Neural cell (in vitro differentiated cells): ENCODE measurements at regions not wholly inside any gene's neighbourhood (a gene's known extent, or its start where the extent isn't known, plus 50 kb on each side); places are given as distances from the start of the nearest gene placed in this dataset.

Experiments used
- H2AFZ ChIP-seq: fragments of 200-600, 300-800 bp; sonication (generic), shearing (Covaris generic); 2 replicates; pipeline ENCODE4 v1.6.0; 2014; ENCODE audit warnings: low read depth, mild to moderate bottlenecking, antibody characterized with exemption, low read length, moderate library complexity
- H3F3A ChIP-seq: fragments of 200-600 bp; shearing (Covaris generic); 2 replicates; pipeline ENCODE4 v1.6.1; 2016; ENCODE audit warnings: mild to moderate bottlenecking, moderate library complexity, mixed read lengths, antibody characterized with exemption, low read length; ENCODE audit not compliant: insufficient read depth, poor library complexity, severe bottlenecking
- H3K27ac ChIP-seq: fragments of 200-600, 300-800 bp; sonication (generic), shearing (Covaris generic); 2 replicates; pipeline ENCODE4 v1.5.1; 2014; ENCODE audit warnings: mild to moderate bottlenecking, low read length, moderate library complexity
- H3K27me3 ChIP-seq: fragments of 300-800, 200-600 bp; sonication (generic), shearing (Covaris generic); 2 replicates; pipeline ENCODE4 v1.6.0; 2014; ENCODE audit warnings: mild to moderate bottlenecking, low read depth, low read length, moderate library complexity; ENCODE audit not compliant: insufficient read depth
- H3K36me3 ChIP-seq: fragments of 300-800, 200-600 bp; sonication (generic), shearing (Covaris generic); 2 replicates; pipeline ENCODE4 v1.5.1; 2014; ENCODE audit warnings: mild to moderate bottlenecking, antibody characterized with exemption, low read length, moderate library complexity; ENCODE audit not compliant: insufficient read depth
- H3K4me2 ChIP-seq: fragments of 300-800, 200-600 bp; sonication (generic), shearing (Covaris generic); 2 replicates; pipeline ENCODE4 v1.6.0; 2014; ENCODE audit warnings: mild to moderate bottlenecking, low read length
- H3K4me3 ChIP-seq: fragments of 300-800, 200-600 bp; sonication (generic), shearing (Covaris generic); 2 replicates; pipeline ENCODE4 v1.5.1; 2014; ENCODE audit warnings: mild to moderate bottlenecking, low read length, moderate library complexity
- H3K79me2 ChIP-seq: fragments of 200-600 bp; shearing (Covaris generic); replicated peaks from 2 replicates; pipeline ENCODE4 v1.6.0; 2014; ENCODE audit warnings: mild to moderate bottlenecking, low read length, moderate library complexity; ENCODE audit not compliant: insufficient read depth
- H3K9ac ChIP-seq: fragments of 300-800, 200-600 bp; sonication (generic), shearing (Covaris generic); 2 replicates; pipeline ENCODE4 v1.6.1; 2016; ENCODE audit warnings: mild to moderate bottlenecking, low read length, mixed read lengths
- H3K9me2 ChIP-seq: fragments of 200-600 bp; shearing (Covaris generic); 2 replicates; pipeline ENCODE4 v1.6.1; 2016; ENCODE audit warnings: mild to moderate bottlenecking, low read length, mixed read lengths; ENCODE audit not compliant: insufficient read depth
- H3K9me3 ChIP-seq: fragments of 200-600, 300-800 bp; sonication (generic), shearing (Covaris generic); 2 replicates; pipeline ENCODE4 v1.6.1; 2016; ENCODE audit warnings: mild to moderate bottlenecking, mixed run types, low read length, moderate library complexity, mixed read lengths
- H4K20me1 ChIP-seq: fragments of 200-600 bp; shearing (Covaris generic); 2 replicates; pipeline ENCODE4 v1.6.1; 2016; ENCODE audit warnings: mild to moderate bottlenecking, mixed run types; ENCODE audit not compliant: insufficient read depth
- EP300 ChIP-seq: fragments of 450-650 bp; conservative IDR thresholded peaks from 2 replicates; pipeline ENCODE4 v1.6.1; 2014; ENCODE audit warnings: antibody characterized with exemption, mild to moderate bottlenecking, moderate library complexity; ENCODE audit not compliant: poor library complexity, severe bottlenecking
- EZH2 ChIP-seq: fragments of 200-600, 300-800 bp; shearing (Covaris generic), sonication (generic); IDR thresholded peaks from 2 replicates; pipeline ENCODE4 v1.6.1; 2014; ENCODE audit warnings: antibody characterized with exemption, low read length, borderline replicate concordance, mild to moderate bottlenecking; ENCODE audit not compliant: insufficient read depth, poor library complexity, severe bottlenecking
- MXI1 ChIP-seq: fragments of 450-650 bp; conservative IDR thresholded peaks from 2 replicates; pipeline ENCODE4 v1.6.1; 2014; ENCODE audit warnings: antibody characterized with exemption, mild to moderate bottlenecking; ENCODE audit not compliant: poor library complexity, severe bottlenecking
- POLR2AphosphoS5 ChIP-seq: IDR thresholded peaks from 2 replicates; pipeline ENCODE4 v1.6.1; 2012
- RAD21 ChIP-seq: fragments of 450-650 bp; conservative IDR thresholded peaks from 2 replicates; pipeline ENCODE4 v1.6.1; 2014; ENCODE audit warnings: antibody characterized with exemption, mild to moderate bottlenecking, moderate library complexity
- SMC3 ChIP-seq: fragments of 450-650 bp; conservative IDR thresholded peaks from 2 replicates; pipeline ENCODE4 v1.6.1; 2014; ENCODE audit warnings: antibody characterized with exemption, mild to moderate bottlenecking, moderate library complexity; ENCODE audit not compliant: poor library complexity
- TAF1 ChIP-seq: IDR thresholded peaks from 2 replicates; pipeline ENCODE4 v1.6.1; 2012; ENCODE audit warnings: low read depth
- TF ChIP-seq, protein P1 (sequence below): IDR thresholded peaks from 2 replicates; pipeline ENCODE4 v1.6.1; 2012; ENCODE audit warnings: borderline replicate concordance
- TF ChIP-seq, protein P2 (sequence below): fragments of 450-650 bp; IDR thresholded peaks from 2 replicates; pipeline ENCODE4 v1.5.1; 2014; ENCODE audit warnings: antibody characterized with exemption, mild to moderate bottlenecking, moderate library complexity; ENCODE audit not compliant: poor library complexity, severe bottlenecking

- Histone ChIP-seq H3K4me3 (no peak overlapping the region), H3K9me3 (no peaks in the 10 kb centered on the region), H3K79me2 (no peaks in the 10 kb centered on the region), H3K9ac (no peak overlapping the region), H3K36me3 (no peaks in the 10 kb centered on the region), H3K27ac (no peak overlapping the region), H3K9me2 (no peaks in the 10 kb centered on the region), H4K20me1 (no peaks in the 10 kb centered on the region), H3K27me3 (no peaks in the 10 kb centered on the region), H3K4me2 (no peak overlapping the region), H2AFZ (no peak overlapping the region), H3F3A (no peaks in the 10 kb centered on the region)
- TF ChIP-seq EP300, result no peak
- TF ChIP-seq RAD21, result no peak
- TF ChIP-seq POLR2AphosphoS5, result no peak
- TF ChIP-seq TAF1, result no peak
- no peak for TF ChIP-seq EZH2
- no peak for TF ChIP-seq MXI1
- TF ChIP-seq, protein P1, sequence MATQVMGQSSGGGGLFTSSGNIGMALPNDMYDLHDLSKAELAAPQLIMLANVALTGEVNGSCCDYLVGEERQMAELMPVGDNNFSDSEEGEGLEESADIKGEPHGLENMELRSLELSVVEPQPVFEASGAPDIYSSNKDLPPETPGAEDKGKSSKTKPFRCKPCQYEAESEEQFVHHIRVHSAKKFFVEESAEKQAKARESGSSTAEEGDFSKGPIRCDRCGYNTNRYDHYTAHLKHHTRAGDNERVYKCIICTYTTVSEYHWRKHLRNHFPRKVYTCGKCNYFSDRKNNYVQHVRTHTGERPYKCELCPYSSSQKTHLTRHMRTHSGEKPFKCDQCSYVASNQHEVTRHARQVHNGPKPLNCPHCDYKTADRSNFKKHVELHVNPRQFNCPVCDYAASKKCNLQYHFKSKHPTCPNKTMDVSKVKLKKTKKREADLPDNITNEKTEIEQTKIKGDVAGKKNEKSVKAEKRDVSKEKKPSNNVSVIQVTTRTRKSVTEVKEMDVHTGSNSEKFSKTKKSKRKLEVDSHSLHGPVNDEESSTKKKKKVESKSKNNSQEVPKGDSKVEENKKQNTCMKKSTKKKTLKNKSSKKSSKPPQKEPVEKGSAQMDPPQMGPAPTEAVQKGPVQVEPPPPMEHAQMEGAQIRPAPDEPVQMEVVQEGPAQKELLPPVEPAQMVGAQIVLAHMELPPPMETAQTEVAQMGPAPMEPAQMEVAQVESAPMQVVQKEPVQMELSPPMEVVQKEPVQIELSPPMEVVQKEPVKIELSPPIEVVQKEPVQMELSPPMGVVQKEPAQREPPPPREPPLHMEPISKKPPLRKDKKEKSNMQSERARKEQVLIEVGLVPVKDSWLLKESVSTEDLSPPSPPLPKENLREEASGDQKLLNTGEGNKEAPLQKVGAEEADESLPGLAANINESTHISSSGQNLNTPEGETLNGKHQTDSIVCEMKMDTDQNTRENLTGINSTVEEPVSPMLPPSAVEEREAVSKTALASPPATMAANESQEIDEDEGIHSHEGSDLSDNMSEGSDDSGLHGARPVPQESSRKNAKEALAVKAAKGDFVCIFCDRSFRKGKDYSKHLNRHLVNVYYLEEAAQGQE, result no peak
- TF ChIP-seq, protein P2, sequence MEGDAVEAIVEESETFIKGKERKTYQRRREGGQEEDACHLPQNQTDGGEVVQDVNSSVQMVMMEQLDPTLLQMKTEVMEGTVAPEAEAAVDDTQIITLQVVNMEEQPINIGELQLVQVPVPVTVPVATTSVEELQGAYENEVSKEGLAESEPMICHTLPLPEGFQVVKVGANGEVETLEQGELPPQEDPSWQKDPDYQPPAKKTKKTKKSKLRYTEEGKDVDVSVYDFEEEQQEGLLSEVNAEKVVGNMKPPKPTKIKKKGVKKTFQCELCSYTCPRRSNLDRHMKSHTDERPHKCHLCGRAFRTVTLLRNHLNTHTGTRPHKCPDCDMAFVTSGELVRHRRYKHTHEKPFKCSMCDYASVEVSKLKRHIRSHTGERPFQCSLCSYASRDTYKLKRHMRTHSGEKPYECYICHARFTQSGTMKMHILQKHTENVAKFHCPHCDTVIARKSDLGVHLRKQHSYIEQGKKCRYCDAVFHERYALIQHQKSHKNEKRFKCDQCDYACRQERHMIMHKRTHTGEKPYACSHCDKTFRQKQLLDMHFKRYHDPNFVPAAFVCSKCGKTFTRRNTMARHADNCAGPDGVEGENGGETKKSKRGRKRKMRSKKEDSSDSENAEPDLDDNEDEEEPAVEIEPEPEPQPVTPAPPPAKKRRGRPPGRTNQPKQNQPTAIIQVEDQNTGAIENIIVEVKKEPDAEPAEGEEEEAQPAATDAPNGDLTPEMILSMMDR, result no peak
- TF ChIP-seq SMC3, result no peak
These were observed 1036.6 kb downstream of the NAALADL2 start for GRCh38 chr3:175895731-175896130.

GRCh38 chr3:175893566-175893965 lies 1034.4 kb downstream of the NAALADL2 start:
- no peak overlapping the region for H3K27ac ChIP-seq
- no peak overlapping the region for H3K9ac ChIP-seq
- no peaks in the 10 kb centered on the region for H3K9me2 ChIP-seq
- no peak overlapping the region for H3K4me2 ChIP-seq
- H2AFZ ChIP-seq, result no peak overlapping the region
- H3K27me3 ChIP-seq, result no peaks in the 10 kb centered on the region
- H3K79me2 ChIP-seq, result no peaks in the 10 kb centered on the region
- H3K9me3 ChIP-seq, result no peaks in the 10 kb centered on the region
- no peak overlapping the region for H3K4me3 ChIP-seq
- H4K20me1 ChIP-seq, result no peaks in the 10 kb centered on the region
- no peaks in the 10 kb centered on the region for H3K36me3 ChIP-seq
- TF ChIP-seq TAF1, result no peak
- TF ChIP-seq, protein P2, result no peak
- TF ChIP-seq EP300, result no peak
- TF ChIP-seq EZH2, result no peak
- no peak for TF ChIP-seq MXI1
- no peak for TF ChIP-seq POLR2AphosphoS5
- no peak for TF ChIP-seq SMC3
- TF ChIP-seq, protein P1, result no peak
- no peak for TF ChIP-seq RAD21
- no peaks in the 10 kb centered on the region for H3F3A ChIP-seq
